Ovary (tissue), 3 donors: ENCODE measurements at regions not wholly inside any gene's neighbourhood (a gene's known extent, or its start where the extent isn't known, plus 50 kb on each side); places are given as distances from the start of the nearest gene placed in this dataset.

Source experiments
- CTCF ChIP-seq, 3 donors: fragments of 450-650 bp in 2 of 3; fragments of 200-600 bp in 1 of 3; IDR thresholded peaks; one replicate each; pipeline versions ENCODE4 v1.5.1 to v1.8.0; 2016 to 2022; ENCODE audit warnings: antibody characterized with exemption in 3 of 3, mild to moderate bottlenecking in 1 of 3
- EP300 ChIP-seq: sonication (generic); formaldehyde crosslinking; IDR thresholded peaks from one replicate; pipeline ENCODE4 v1.6.1; 2017; ENCODE audit warnings: antibody characterized with exemption
- POLR2A ChIP-seq: fragments of 450-650 bp; IDR thresholded peaks from one replicate; pipeline ENCODE4 v1.6.1; 2017; ENCODE audit warnings: antibody characterized with exemption, mild to moderate bottlenecking, moderate library complexity
- donor health status: DM: no; HTN: no; CAD: no.

DNA sequence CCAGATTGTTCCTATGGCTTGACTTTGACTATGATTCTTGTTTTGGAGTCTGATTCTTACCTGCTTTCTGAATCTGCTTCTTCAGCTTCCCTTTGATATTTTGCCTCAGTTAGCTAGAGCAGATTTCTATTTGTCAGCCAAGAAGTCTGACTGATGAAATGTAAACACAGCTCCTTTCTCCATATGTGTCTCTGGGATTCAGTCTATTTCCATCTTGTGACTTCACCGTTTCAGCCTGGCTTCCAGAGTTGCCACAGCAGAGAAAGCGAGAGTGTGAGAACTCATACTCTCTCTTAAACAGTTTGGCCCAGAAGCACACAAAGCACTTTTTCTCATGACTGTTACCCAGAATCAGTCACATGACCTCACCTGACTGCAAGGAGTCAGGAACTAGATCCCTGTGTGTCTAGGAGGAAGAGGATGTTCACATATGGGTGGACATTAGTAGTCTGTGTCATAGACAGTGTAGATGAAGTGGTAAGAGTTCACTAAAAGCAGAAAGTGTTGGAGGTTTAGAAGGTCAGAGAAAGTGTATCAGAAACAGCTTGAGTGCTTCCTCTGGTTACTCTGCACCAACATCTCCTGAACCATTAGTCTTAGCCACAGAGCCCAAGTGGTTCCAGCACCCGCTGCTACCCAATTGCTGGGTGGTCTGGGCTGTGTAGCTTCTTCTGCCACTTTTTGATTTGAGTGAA lies 103.4 kb upstream of the CDK6 start:
- no peak for TF ChIP-seq CTCF (IDR thresholded peaks at IDR 0.05)
- no peak for TF ChIP-seq POLR2A
- TF ChIP-seq EP300 = no peak
